Hepatic stellate cell (primary cell): ENCODE measurements at regions not wholly inside any gene's neighbourhood (a gene's known extent, or its start where the extent isn't known, plus 50 kb on each side); places are given as distances from the start of the nearest gene placed in this dataset.
"Not testable (repeated sequence)": the region's sequence is repeated elsewhere in the genome, so short reads cannot be mapped to it uniquely, and the experiment has no call there.

ENCODE experiments used
- DNase-seq: peaks from one replicate; pipeline ENCODE4 v3.0.0; 2011; ENCODE audit warnings: low spot score

- no peak for DNase-seq
Measured at GRCh38 chr1:31485166-31485565, 72.2 kb downstream of the SERINC2 start.

GRCh38 chr1:31487143-31487542 is 74.1 kb downstream of the SERINC2 start:
- DNase-seq, result no peak

- no peak for DNase-seq
Measured at GRCh38 chr1:31487721-31488293, 74.8 kb downstream of the SERINC2 start.

GRCh38 chr1:31488528-31488927 is 75.5 kb downstream of the SERINC2 start:
- no peak for DNase-seq

- DNase-seq, result not testable (repeated sequence)
Measured at GRCh38 chr1:31489575-31489974, 76.6 kb downstream of the SERINC2 start.

- not testable (repeated sequence) for DNase-seq
Measured at GRCh38 chr1:31490596-31490995, 77.6 kb downstream of the SERINC2 start.

GRCh38 chr1:31495351-31495750 is 81.0 kb upstream of the TINAGL1 start:
- not testable (repeated sequence) for DNase-seq

GRCh38 chr1:31495770-31496169 is 80.5 kb upstream of the TINAGL1 start:
- not testable (repeated sequence) for DNase-seq

GRCh38 chr1:31497601-31498000 is 78.7 kb upstream of the TINAGL1 start:
- peak; percentile 33 for DNase-seq

GRCh38 chr1:31498376-31499040 is 77.8 kb upstream of the TINAGL1 start:
- DNase-seq, result no peak

GRCh38 chr1:31501505-31501904 is 74.8 kb upstream of the TINAGL1 start:
- no peak for DNase-seq

GRCh38 chr1:31502253-31502652 is 74.1 kb upstream of the TINAGL1 start:
- no peak for DNase-seq

- DNase-seq, result no peak
Measured at GRCh38 chr1:31502926-31503511, 73.3 kb upstream of the TINAGL1 start.

- no peak for DNase-seq
Measured at GRCh38 chr1:31503570-31503969, 72.7 kb upstream of the TINAGL1 start.

GRCh38 chr1:31504001-31504400 is 72.3 kb upstream of the TINAGL1 start:
- DNase-seq, result no peak

GRCh38 chr1:31505911-31506497 is 70.3 kb upstream of the TINAGL1 start:
- peak; percentile 35 for DNase-seq

- no peak for DNase-seq
Measured at GRCh38 chr1:31507221-31507620, 69.1 kb upstream of the TINAGL1 start.

GRCh38 chr1:31507676-31508530 is 68.4 kb upstream of the TINAGL1 start:
- DNase-seq, result no peak

- no peak for DNase-seq
Measured at GRCh38 chr1:31509124-31510072, 66.9 kb upstream of the TINAGL1 start.

- DNase-seq, result no peak
Measured at GRCh38 chr1:31510304-31510703, 66.0 kb upstream of the TINAGL1 start.
